ENCODE measurements at regions not wholly inside any gene's neighbourhood (a gene's known extent, or its start where the extent isn't known, plus 50 kb on each side); places are given as distances from the start of the nearest gene placed in this dataset.

DNA sequence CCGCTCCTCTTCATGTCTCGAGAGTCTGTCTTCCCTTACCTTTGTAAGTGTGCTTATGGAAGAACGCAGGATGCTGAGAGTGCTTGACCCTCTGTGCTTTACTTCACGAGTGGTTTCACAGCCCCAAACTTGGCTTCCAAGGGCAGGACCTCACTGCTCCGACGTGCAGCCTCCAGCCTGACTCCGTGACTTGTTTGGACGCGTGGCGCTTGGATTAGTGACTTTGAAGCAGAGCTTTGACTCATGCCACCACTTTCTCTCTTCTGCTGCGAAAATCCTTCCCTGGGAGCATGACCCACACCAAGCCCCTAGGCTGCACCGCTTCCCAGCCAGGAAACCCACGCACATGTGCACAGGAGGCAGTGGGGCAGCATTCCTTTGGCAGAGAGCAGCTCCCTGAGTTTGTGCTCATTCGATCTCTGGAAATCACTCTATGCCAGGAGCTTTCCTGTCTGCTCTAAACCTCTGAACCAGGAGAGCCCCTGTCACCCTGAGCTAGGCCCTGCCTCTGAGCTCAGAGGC lies 207.8 kb upstream of the HS6ST1 start:
- WGBS, result 93% methylated on average over 14 of the region's 14 CpGs
- Histone ChIP-seq H3K27me3 (ENCODE audit: control insufficient read depth in 4 of 4, insufficient read depth in 4 of 4, low read length in 3 of 4) (no peaks in the 10 kb centered on the region), H3K36me3 (ENCODE audit: control insufficient read depth in 4 of 4, insufficient read depth in 3 of 4, low read depth in 1 of 4, low read length in 3 of 4) (no peaks in the 10 kb centered on the region), H3K27ac (ENCODE audit: low read depth in 1 of 2, low read length in 2 of 2) (no peak overlapping the region), H3K4me3 (ENCODE audit: low read depth in 1 of 3, low read length in 3 of 3) (no peak overlapping the region), H3K9me3 (ENCODE audit: control insufficient read depth in 4 of 4, low read length in 3 of 4) (no peaks in the 10 kb centered on the region), H3K9ac (ENCODE audit: low read depth in 1 of 2, low read length in 2 of 2) (no peak overlapping the region), H3K4me1 (ENCODE audit: control insufficient read depth in 4 of 4, insufficient read depth in 4 of 4, low read length in 3 of 4) (peaks cover 0 to 3% (median 0%) of the 10 kb centered on the region in 4 donors)
- no peak for DNase-seq (ENCODE audit: low spot score)
- TF ChIP-seq TAF1 (conservative IDR thresholded peaks at IDR 0.05) (no peak), NR2F2 (IDR thresholded peaks at IDR 0.05) (no peak), EGR1 (IDR thresholded peaks at IDR 0.05; ENCODE audit: low read depth in 2 of 2) (no peak), FOXA2 (IDR thresholded peaks at IDR 0.05) (no peak), FOXA1 (IDR thresholded peaks at IDR 0.05) (no peak), HNF4A (conservative IDR thresholded peaks at IDR 0.05) (no peak), YY1 (IDR thresholded peaks at IDR 0.05) (no peak)
- TF ChIP-seq, protein P1, sequence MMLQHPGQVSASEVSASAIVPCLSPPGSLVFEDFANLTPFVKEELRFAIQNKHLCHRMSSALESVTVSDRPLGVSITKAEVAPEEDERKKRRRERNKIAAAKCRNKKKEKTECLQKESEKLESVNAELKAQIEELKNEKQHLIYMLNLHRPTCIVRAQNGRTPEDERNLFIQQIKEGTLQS (IDR thresholded peaks at IDR 0.05), result no peak
- TF ChIP-seq, protein P2, sequence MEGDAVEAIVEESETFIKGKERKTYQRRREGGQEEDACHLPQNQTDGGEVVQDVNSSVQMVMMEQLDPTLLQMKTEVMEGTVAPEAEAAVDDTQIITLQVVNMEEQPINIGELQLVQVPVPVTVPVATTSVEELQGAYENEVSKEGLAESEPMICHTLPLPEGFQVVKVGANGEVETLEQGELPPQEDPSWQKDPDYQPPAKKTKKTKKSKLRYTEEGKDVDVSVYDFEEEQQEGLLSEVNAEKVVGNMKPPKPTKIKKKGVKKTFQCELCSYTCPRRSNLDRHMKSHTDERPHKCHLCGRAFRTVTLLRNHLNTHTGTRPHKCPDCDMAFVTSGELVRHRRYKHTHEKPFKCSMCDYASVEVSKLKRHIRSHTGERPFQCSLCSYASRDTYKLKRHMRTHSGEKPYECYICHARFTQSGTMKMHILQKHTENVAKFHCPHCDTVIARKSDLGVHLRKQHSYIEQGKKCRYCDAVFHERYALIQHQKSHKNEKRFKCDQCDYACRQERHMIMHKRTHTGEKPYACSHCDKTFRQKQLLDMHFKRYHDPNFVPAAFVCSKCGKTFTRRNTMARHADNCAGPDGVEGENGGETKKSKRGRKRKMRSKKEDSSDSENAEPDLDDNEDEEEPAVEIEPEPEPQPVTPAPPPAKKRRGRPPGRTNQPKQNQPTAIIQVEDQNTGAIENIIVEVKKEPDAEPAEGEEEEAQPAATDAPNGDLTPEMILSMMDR (IDR thresholded peaks at IDR 0.05; ENCODE audit: low read depth, low read length, missing input control), result no peak

DNA sequence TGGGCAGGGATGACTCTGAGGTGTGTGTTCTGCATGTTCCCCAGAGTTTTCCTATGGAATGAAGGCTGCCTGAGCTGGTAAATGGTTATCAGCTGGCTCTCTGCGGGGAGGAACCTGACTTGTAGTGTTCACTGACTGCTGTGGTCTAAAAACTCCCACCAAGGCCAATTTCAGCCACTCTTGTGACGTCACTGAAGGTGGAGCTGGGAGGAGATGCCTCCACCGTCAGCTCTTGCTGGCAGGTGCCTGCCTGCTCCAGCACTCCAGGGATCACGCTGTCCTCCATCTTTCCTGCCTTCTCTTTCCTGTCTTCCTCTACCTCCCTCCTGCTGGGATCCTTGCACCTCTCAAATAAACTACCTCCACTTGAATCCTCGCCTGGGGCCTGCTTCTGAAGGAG lies 209.5 kb upstream of the HS6ST1 start:
- Histone ChIP-seq H3K4me3 (ENCODE audit: low read depth in 1 of 3, low read length in 3 of 3) (no peak overlapping the region), H3K4me1 (ENCODE audit: control insufficient read depth in 4 of 4, insufficient read depth in 4 of 4, low read length in 3 of 4) (peaks cover 0 to 3% (median 0%) of the 10 kb centered on the region in 4 donors), H3K9ac (ENCODE audit: low read depth in 1 of 2, low read length in 2 of 2) (no peak overlapping the region), H3K27me3 (ENCODE audit: control insufficient read depth in 4 of 4, insufficient read depth in 4 of 4, low read length in 3 of 4) (no peaks in the 10 kb centered on the region), H3K36me3 (ENCODE audit: control insufficient read depth in 4 of 4, insufficient read depth in 3 of 4, low read depth in 1 of 4, low read length in 3 of 4) (no peaks in the 10 kb centered on the region), H3K27ac (ENCODE audit: low read depth in 1 of 2, low read length in 2 of 2) (no peak overlapping the region), H3K9me3 (ENCODE audit: control insufficient read depth in 4 of 4, low read length in 3 of 4) (no peaks in the 10 kb centered on the region)
- TF ChIP-seq, protein P2 (IDR thresholded peaks at IDR 0.05; ENCODE audit: low read depth, low read length, missing input control), result no peak
- TF ChIP-seq RXRA (IDR thresholded peaks at IDR 0.05) (no peak), NR2F2 (IDR thresholded peaks at IDR 0.05) (no peak), RAD21 (IDR thresholded peaks at IDR 0.05) (no peak), EGR1 (IDR thresholded peaks at IDR 0.05; ENCODE audit: low read depth in 2 of 2) (no peak), GABPA (IDR thresholded peaks at IDR 0.05 in 1 of 2, conservative IDR thresholded peaks at IDR 0.05 in 1 of 2) (no peak), SP1 (IDR thresholded peaks at IDR 0.05) (no peak), TAF1 (conservative IDR thresholded peaks at IDR 0.05) (no peak), FOXA2 (IDR thresholded peaks at IDR 0.05) (no peak), HNF4G (IDR thresholded peaks at IDR 0.05) (no peak), FOXA1 (IDR thresholded peaks at IDR 0.05) (no peak), YY1 (IDR thresholded peaks at IDR 0.05) (no peak), JUND (IDR thresholded peaks at IDR 0.05) (no peak)
- TF ChIP-seq, protein P1 (IDR thresholded peaks at IDR 0.05), result no peak
- TF ChIP-seq, protein P3, sequence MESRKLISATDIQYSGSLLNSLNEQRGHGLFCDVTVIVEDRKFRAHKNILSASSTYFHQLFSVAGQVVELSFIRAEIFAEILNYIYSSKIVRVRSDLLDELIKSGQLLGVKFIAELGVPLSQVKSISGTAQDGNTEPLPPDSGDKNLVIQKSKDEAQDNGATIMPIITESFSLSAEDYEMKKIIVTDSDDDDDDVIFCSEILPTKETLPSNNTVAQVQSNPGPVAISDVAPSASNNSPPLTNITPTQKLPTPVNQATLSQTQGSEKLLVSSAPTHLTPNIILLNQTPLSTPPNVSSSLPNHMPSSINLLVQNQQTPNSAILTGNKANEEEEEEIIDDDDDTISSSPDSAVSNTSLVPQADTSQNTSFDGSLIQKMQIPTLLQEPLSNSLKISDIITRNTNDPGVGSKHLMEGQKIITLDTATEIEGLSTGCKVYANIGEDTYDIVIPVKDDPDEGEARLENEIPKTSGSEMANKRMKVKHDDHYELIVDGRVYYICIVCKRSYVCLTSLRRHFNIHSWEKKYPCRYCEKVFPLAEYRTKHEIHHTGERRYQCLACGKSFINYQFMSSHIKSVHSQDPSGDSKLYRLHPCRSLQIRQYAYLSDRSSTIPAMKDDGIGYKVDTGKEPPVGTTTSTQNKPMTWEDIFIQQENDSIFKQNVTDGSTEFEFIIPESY (IDR thresholded peaks at IDR 0.05), result no peak
- TF ChIP-seq, protein P4, sequence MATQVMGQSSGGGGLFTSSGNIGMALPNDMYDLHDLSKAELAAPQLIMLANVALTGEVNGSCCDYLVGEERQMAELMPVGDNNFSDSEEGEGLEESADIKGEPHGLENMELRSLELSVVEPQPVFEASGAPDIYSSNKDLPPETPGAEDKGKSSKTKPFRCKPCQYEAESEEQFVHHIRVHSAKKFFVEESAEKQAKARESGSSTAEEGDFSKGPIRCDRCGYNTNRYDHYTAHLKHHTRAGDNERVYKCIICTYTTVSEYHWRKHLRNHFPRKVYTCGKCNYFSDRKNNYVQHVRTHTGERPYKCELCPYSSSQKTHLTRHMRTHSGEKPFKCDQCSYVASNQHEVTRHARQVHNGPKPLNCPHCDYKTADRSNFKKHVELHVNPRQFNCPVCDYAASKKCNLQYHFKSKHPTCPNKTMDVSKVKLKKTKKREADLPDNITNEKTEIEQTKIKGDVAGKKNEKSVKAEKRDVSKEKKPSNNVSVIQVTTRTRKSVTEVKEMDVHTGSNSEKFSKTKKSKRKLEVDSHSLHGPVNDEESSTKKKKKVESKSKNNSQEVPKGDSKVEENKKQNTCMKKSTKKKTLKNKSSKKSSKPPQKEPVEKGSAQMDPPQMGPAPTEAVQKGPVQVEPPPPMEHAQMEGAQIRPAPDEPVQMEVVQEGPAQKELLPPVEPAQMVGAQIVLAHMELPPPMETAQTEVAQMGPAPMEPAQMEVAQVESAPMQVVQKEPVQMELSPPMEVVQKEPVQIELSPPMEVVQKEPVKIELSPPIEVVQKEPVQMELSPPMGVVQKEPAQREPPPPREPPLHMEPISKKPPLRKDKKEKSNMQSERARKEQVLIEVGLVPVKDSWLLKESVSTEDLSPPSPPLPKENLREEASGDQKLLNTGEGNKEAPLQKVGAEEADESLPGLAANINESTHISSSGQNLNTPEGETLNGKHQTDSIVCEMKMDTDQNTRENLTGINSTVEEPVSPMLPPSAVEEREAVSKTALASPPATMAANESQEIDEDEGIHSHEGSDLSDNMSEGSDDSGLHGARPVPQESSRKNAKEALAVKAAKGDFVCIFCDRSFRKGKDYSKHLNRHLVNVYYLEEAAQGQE (IDR thresholded peaks at IDR 0.05), result no peak
- TF ChIP-seq, protein P5, sequence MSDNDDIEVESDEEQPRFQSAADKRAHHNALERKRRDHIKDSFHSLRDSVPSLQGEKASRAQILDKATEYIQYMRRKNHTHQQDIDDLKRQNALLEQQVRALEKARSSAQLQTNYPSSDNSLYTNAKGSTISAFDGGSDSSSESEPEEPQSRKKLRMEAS (IDR thresholded peaks at IDR 0.05), result no peak
- 91% methylated on average over 5 of the region's 5 CpGs for WGBS
- no peak for DNase-seq (ENCODE audit: low spot score)

All from liver (tissue), 8 donors.